Mesendoderm (in vitro differentiated cells): ENCODE measurements at regions not wholly inside any gene's neighbourhood (a gene's known extent, or its start where the extent isn't known, plus 50 kb on each side); places are given as distances from the start of the nearest gene placed in this dataset.

Source experiments
- DNase-seq: peaks from one replicate; pipeline ENCODE4 v3.0.0; 2013
- H2AK5ac ChIP-seq: 2 replicates; pipeline ENCODE4 v1.6.1; 2013; ENCODE audit warnings: low read length, inconsistent platforms
- H2BK120ac ChIP-seq: 2 replicates; pipeline ENCODE4 v1.6.1; 2013; ENCODE audit warnings: low read depth, mild to moderate bottlenecking, low read length, moderate library complexity, mixed read lengths
- H2BK15ac ChIP-seq: replicated peaks from 2 replicates; pipeline ENCODE4 v1.6.1; 2013; ENCODE audit warnings: low read depth, mild to moderate bottlenecking, moderate library complexity
- H2BK5ac ChIP-seq: 2 replicates; pipeline ENCODE4 v1.6.1; 2013; ENCODE audit warnings: low read length, inconsistent platforms
- H3K18ac ChIP-seq: 2 replicates; pipeline ENCODE4 v1.6.1; 2013; ENCODE audit warnings: mild to moderate bottlenecking, low read length, mixed read lengths
- H3K23ac ChIP-seq: one replicate; pipeline ENCODE4 v1.6.1; 2013; ENCODE audit warnings: low read length
- H3K27ac ChIP-seq: 2 replicates; pipeline ENCODE4 v1.5.1; 2013; ENCODE audit warnings: low read depth, mild to moderate bottlenecking, inconsistent platforms, low read length, moderate library complexity
- H3K27me3 ChIP-seq: 2 replicates; pipeline ENCODE4 v1.6.1; 2013; ENCODE audit warnings: low read length, control low read depth, mild to moderate bottlenecking, inconsistent platforms; ENCODE audit not compliant: insufficient read depth, poor library complexity
- H3K36me3 ChIP-seq: 2 replicates; pipeline ENCODE4 v1.6.1; 2013; ENCODE audit warnings: low read length, inconsistent platforms; ENCODE audit not compliant: control insufficient read depth, insufficient read depth
- H3K4ac ChIP-seq: one replicate; pipeline ENCODE4 v1.6.1; 2013; ENCODE audit warnings: low read depth, mild to moderate bottlenecking, low read length, moderate library complexity
- H3K4me1 ChIP-seq: 2 replicates; pipeline ENCODE4 v1.6.1; 2013; ENCODE audit warnings: low read depth, low read length, inconsistent platforms; ENCODE audit not compliant: control insufficient read depth
- H3K4me2 ChIP-seq: 2 replicates; pipeline ENCODE4 v1.6.1; 2013; ENCODE audit warnings: low read length
- H3K4me3 ChIP-seq: 2 replicates; pipeline ENCODE4 v1.5.1; 2013; ENCODE audit warnings: mild to moderate bottlenecking, low read length
- H3K56ac ChIP-seq: one replicate; pipeline ENCODE4 v1.6.1; 2013; ENCODE audit warnings: low read length
- H3K79me1 ChIP-seq: 2 replicates; pipeline ENCODE4 v1.6.1; 2013; ENCODE audit warnings: low read length, inconsistent platforms
- H3K79me2 ChIP-seq: 2 replicates; pipeline ENCODE4 v1.6.1; 2013; ENCODE audit warnings: mild to moderate bottlenecking, low read length; ENCODE audit not compliant: control insufficient read depth, insufficient read depth
- H3K9ac ChIP-seq: 2 replicates; pipeline ENCODE4 v1.6.1; 2013; ENCODE audit warnings: low read length, inconsistent platforms
- H4K5ac ChIP-seq: one replicate; pipeline ENCODE4 v1.6.1; 2013; ENCODE audit warnings: low read length
- H4K8ac ChIP-seq: one replicate; pipeline ENCODE4 v1.6.1; 2013; ENCODE audit warnings: low read depth, mild to moderate bottlenecking, control low read depth, low read length, moderate library complexity
- WGBS: extraction: QIAGEN DNeasy Blood & Tissue Kit; methylation state at CpG from one replicate; pipeline ENCODE4 v1.1.7; 2013; ENCODE audit warnings: low lambda C conversion rate, missing lambda C conversion rate; ENCODE audit not compliant: insufficient coverage; ENCODE audit errors: extremely low coverage; 5-methylcytosine and 5-hydroxymethylcytosine counted together

- no peak overlapping the region for H3K9ac ChIP-seq
- no peak overlapping the region for H2BK15ac ChIP-seq
- H3K4ac ChIP-seq = no peak overlapping the region
- no peaks in the 10 kb centered on the region for H3K4me1 ChIP-seq
- no peak overlapping the region for H3K4me2 ChIP-seq
- no peak overlapping the region for H2AK5ac ChIP-seq
- H4K5ac ChIP-seq = no peak overlapping the region
- no peak overlapping the region for H3K56ac ChIP-seq
- no peaks in the 10 kb centered on the region for H3K79me1 ChIP-seq
- no peaks in the 10 kb centered on the region for H3K79me2 ChIP-seq
- no peak overlapping the region for H2BK5ac ChIP-seq
- no peak overlapping the region for H2BK120ac ChIP-seq
- no peak overlapping the region for H3K4me3 ChIP-seq
- H4K8ac ChIP-seq = no peak overlapping the region
- H3K36me3 ChIP-seq = no peaks in the 10 kb centered on the region
- DNase-seq = no peak
- H3K23ac ChIP-seq = no peak overlapping the region
- H3K18ac ChIP-seq = no peak overlapping the region
- H3K27ac ChIP-seq = no peak overlapping the region
- H3K27me3 ChIP-seq = no peaks in the 10 kb centered on the region
- no CpG with 5 or more reads among the region's 10 CpGs for WGBS
Observed at GRCh38 chr22:47920380-47920959, 1158.0 kb downstream of the TBC1D22A start.

GRCh38 chr22:47919893-47920292 lies 1157.4 kb downstream of the TBC1D22A start:
- H3K27ac ChIP-seq = no peak overlapping the region
- H3K56ac ChIP-seq = no peak overlapping the region
- H3K4me2 ChIP-seq = no peak overlapping the region
- no peak overlapping the region for H2BK120ac ChIP-seq
- H3K9ac ChIP-seq = no peak overlapping the region
- H3K4ac ChIP-seq = no peak overlapping the region
- no peaks in the 10 kb centered on the region for H3K79me2 ChIP-seq
- H3K18ac ChIP-seq = no peak overlapping the region
- no peaks in the 10 kb centered on the region for H3K36me3 ChIP-seq
- H4K8ac ChIP-seq = no peak overlapping the region
- H3K79me1 ChIP-seq = no peaks in the 10 kb centered on the region
- H3K4me3 ChIP-seq = no peak overlapping the region
- H3K4me1 ChIP-seq = no peaks in the 10 kb centered on the region
- H3K27me3 ChIP-seq = no peaks in the 10 kb centered on the region
- H3K23ac ChIP-seq = no peak overlapping the region
- H2AK5ac ChIP-seq = no peak overlapping the region
- H4K5ac ChIP-seq = no peak overlapping the region
- WGBS = no CpG with 5 or more reads among the region's 6 CpGs
- no peak for DNase-seq
- H2BK5ac ChIP-seq = no peak overlapping the region
- H2BK15ac ChIP-seq = no peak overlapping the region

- H3K4ac ChIP-seq = no peak overlapping the region
- H3K27ac ChIP-seq = no peak overlapping the region
Observed at GRCh38 chr22:47919001-47919441, 1156.6 kb downstream of the TBC1D22A start.

GRCh38 chr22:47918276-47918921 lies 1155.9 kb downstream of the TBC1D22A start:
- Histone ChIP-seq H2AK5ac (no peak overlapping the region), H2BK15ac (no peak overlapping the region), H2BK5ac (no peak overlapping the region), H3K4me1 (no peaks in the 10 kb centered on the region), H3K36me3 (no peaks in the 10 kb centered on the region), H2BK120ac (no peak overlapping the region), H3K27me3 (no peaks in the 10 kb centered on the region), H3K23ac (no peak overlapping the region), H3K79me2 (no peaks in the 10 kb centered on the region), H3K9ac (no peak overlapping the region), H3K4ac (no peak overlapping the region), H3K18ac (no peak overlapping the region), H3K27ac (no peak overlapping the region), H3K4me3 (no peak overlapping the region), H4K8ac (no peak overlapping the region), H3K4me2 (no peak overlapping the region), H3K79me1 (no peaks in the 10 kb centered on the region), H3K56ac (no peak overlapping the region), H4K5ac (no peak overlapping the region)
- no peak for DNase-seq
- no CpG with 5 or more reads among the region's 15 CpGs for WGBS

More at GRCh38 chr22:47919001-47919441, 1156.6 kb downstream of the TBC1D22A start:
- no peaks in the 10 kb centered on the region for H3K27me3 ChIP-seq
- no peaks in the 10 kb centered on the region for H3K79me1 ChIP-seq
- no peaks in the 10 kb centered on the region for H3K36me3 ChIP-seq
- DNase-seq = no peak
- no peak overlapping the region for H3K56ac ChIP-seq
- H3K4me2 ChIP-seq = no peak overlapping the region
- no peak overlapping the region for H3K23ac ChIP-seq
- H2BK5ac ChIP-seq = no peak overlapping the region
- H2BK120ac ChIP-seq = no peak overlapping the region
- no peak overlapping the region for H3K9ac ChIP-seq
- no peak overlapping the region for H3K18ac ChIP-seq
- H3K4me3 ChIP-seq = no peak overlapping the region
- H4K8ac ChIP-seq = no peak overlapping the region
- H2AK5ac ChIP-seq = no peak overlapping the region
- no peak overlapping the region for H2BK15ac ChIP-seq
- no peaks in the 10 kb centered on the region for H3K4me1 ChIP-seq
- no CpG with 5 or more reads among the region's 11 CpGs for WGBS
- no peak overlapping the region for H4K5ac ChIP-seq
- H3K79me2 ChIP-seq = no peaks in the 10 kb centered on the region

- DNase-seq = no peak
- no CpG with 5 or more reads among the region's 15 CpGs for WGBS
- no peak overlapping the region for H2BK15ac ChIP-seq
- H3K27me3 ChIP-seq = no peaks in the 10 kb centered on the region
- H3K23ac ChIP-seq = no peak overlapping the region
- no peak overlapping the region for H2AK5ac ChIP-seq
- H3K4me3 ChIP-seq = no peak overlapping the region
- H3K79me1 ChIP-seq = no peaks in the 10 kb centered on the region
- no peak overlapping the region for H3K18ac ChIP-seq
- H3K4ac ChIP-seq = no peak overlapping the region
- no peak overlapping the region for H3K4me2 ChIP-seq
- no peak overlapping the region for H3K9ac ChIP-seq
- H2BK5ac ChIP-seq = no peak overlapping the region
- no peaks in the 10 kb centered on the region for H3K79me2 ChIP-seq
- no peak overlapping the region for H3K56ac ChIP-seq
- no peak overlapping the region for H4K5ac ChIP-seq
- H3K4me1 ChIP-seq = no peaks in the 10 kb centered on the region
- H3K27ac ChIP-seq = no peak overlapping the region
- H2BK120ac ChIP-seq = no peak overlapping the region
- no peak overlapping the region for H4K8ac ChIP-seq
- no peaks in the 10 kb centered on the region for H3K36me3 ChIP-seq
Observed at GRCh38 chr22:47914481-47915097, 1152.1 kb downstream of the TBC1D22A start.
